HepG2 (cell line): ENCODE measurements at regions not wholly inside any gene's neighbourhood (a gene's known extent, or its start where the extent isn't known, plus 50 kb on each side); places are given as distances from the start of the nearest gene placed in this dataset.

Experiments used
- ATAC-seq: fragments of 200-7000 bp; cut with Tn5 transposase; 3 replicates; pipeline ENCODE4 v1.9.1; 2020; ENCODE audit warnings: mild to moderate bottlenecking, moderate library complexity
- BruUV-seq: library from RNA; stranded (reverse); fragments of 400-500 nt; replicated peaks from 2 replicates; lab custom pipeline; 2021; lab: Mats Ljungman, UMichigan
- CTCF ChIA-PET: fragments of 300-600 bp; formaldehyde crosslinking; extraction: SDS; loops from one replicate; lab custom pipeline; 2021; ENCODE audit warnings: low total read pairs, inconsistent platforms, low intra/inter-chr PET ratio; lab: Yijun Ruan, JAX
- POLR2A ChIA-PET: fragments of 350-600 bp; sonication (Branson Sonifier 250); formaldehyde crosslinking; loops from one replicate; lab custom pipeline; 2020; ENCODE audit warnings: antibody characterized with exemption, inconsistent platforms; lab: Yijun Ruan, JAX
- DNase-seq: peaks from one replicate; pipeline ENCODE4 v3.0.0-alpha.2; 2015; ENCODE audit warnings: low spot score
- FAIRE-seq: peaks from 3 replicates; lab custom pipeline; 2011; peaks lifted over from hg19 to GRCh38; lab: Jason Lieb, UNC
- H2AFZ ChIP-seq: one replicate; pipeline ENCODE4 v1.6.1; 2011; ENCODE audit warnings: low read length, inconsistent platforms
- H3K27ac ChIP-seq: fragments of 300-600 bp; 3 replicates; pipeline ENCODE4 v1.8.0; 2011; ENCODE audit warnings: mixed run types, mild to moderate bottlenecking, mixed read lengths, low read length, inconsistent platforms; ENCODE audit not compliant: insufficient read depth; ENCODE audit errors: extremely low read length
- H3K27me3 ChIP-seq, 2 experiments: fragments of 200-600 bp in 1 of 2; 2 replicates in 1 of 2; 3 replicates in 1 of 2; pipeline versions ENCODE4 v1.6.0 to v1.8.0; 2011; ENCODE audit warnings: low read length in 2 of 2, mild to moderate bottlenecking in 2 of 2, moderate library complexity in 2 of 2, inconsistent platforms in 1 of 2; ENCODE audit not compliant: insufficient read depth in 2 of 2, control insufficient read depth in 1 of 2
- H3K36me3 ChIP-seq, 2 experiments: fragments of 200-600 bp in 1 of 2; replicated peaks in 1 of 2; 2 replicates in 1 of 2; 3 replicates in 1 of 2; pipeline versions ENCODE4 v1.5.1 to v1.8.0; 2011; ENCODE audit warnings: low read length in 2 of 2, inconsistent platforms in 1 of 2; ENCODE audit not compliant: insufficient read depth in 2 of 2, control insufficient read depth in 1 of 2
- H3K4me1 ChIP-seq: 2 replicates; pipeline ENCODE4 v1.5.1; 2012; ENCODE audit warnings: low read length, inconsistent platforms; ENCODE audit not compliant: insufficient read depth
- H3K4me2 ChIP-seq: 2 replicates; pipeline ENCODE4 v1.6.0; 2011; ENCODE audit warnings: low read depth, low read length, inconsistent platforms
- H3K4me3 ChIP-seq, 3 experiments: fragments of 200-600 bp in 1 of 3; sonication (generic), shearing (Covaris generic) in 1 of 3; replicated peaks in 1 of 3; 2 replicates each; pipeline ENCODE4 v1.5.1; 2011 to 2016; ENCODE audit warnings: low read length in 3 of 3, inconsistent platforms in 2 of 3, low read depth in 2 of 3, mild to moderate bottlenecking in 2 of 3, control low read depth in 1 of 3, mixed read lengths in 1 of 3; ENCODE audit not compliant: insufficient read depth in 1 of 3
- H3K79me2 ChIP-seq: one replicate; pipeline ENCODE4 v1.6.1; 2011; ENCODE audit warnings: low read length, inconsistent platforms; ENCODE audit not compliant: insufficient read depth
- H3K9ac ChIP-seq: 2 replicates; pipeline ENCODE4 v1.6.0; 2011; ENCODE audit warnings: mild to moderate bottlenecking, low read depth, low read length, inconsistent platforms; ENCODE audit not compliant: insufficient read depth
- H3K9me3 ChIP-seq: 2 replicates; pipeline ENCODE4 v1.5.1; 2012; ENCODE audit warnings: mild to moderate bottlenecking, low read length
- H4K20me1 ChIP-seq: 2 replicates; pipeline ENCODE4 v1.6.0; 2011; ENCODE audit warnings: inconsistent platforms, mild to moderate bottlenecking, low read length, moderate library complexity; ENCODE audit not compliant: insufficient read depth
- ARNTL ChIP-seq: sonication (generic); formaldehyde crosslinking; IDR thresholded peaks from 2 replicates; pipeline ENCODE4 v1.4.0; 2020; ENCODE audit warnings: mild to moderate bottlenecking, missing genetic modification reagents
- ASH2L ChIP-seq: fragments of 300-600, 200-600 bp; sonication (generic); IDR thresholded peaks from 2 replicates; pipeline ENCODE4 v1.7.0; 2017; ENCODE audit warnings: low read depth, mild to moderate bottlenecking, moderate library complexity, mixed read lengths, low read length; ENCODE audit not compliant: insufficient read length
- CBX1 ChIP-seq: IDR thresholded peaks from one replicate; pipeline ENCODE4 v1.6.1; 2016; ENCODE audit warnings: antibody characterized with exemption, low read depth
- CCAR2 ChIP-seq: fragments of 200-400 bp; formaldehyde crosslinking; optimal IDR thresholded peaks from 2 replicates; pipeline ENCODE3; 2018; ENCODE audit warnings: low read depth, mild to moderate bottlenecking, low read length, moderate library complexity
- DR1 ChIP-seq: sonication (generic); formaldehyde crosslinking; IDR thresholded peaks from 2 replicates; pipeline ENCODE4 v1.8.0; 2021; ENCODE audit warnings: mild to moderate bottlenecking, missing genetic modification reagents, inconsistent platforms
- HNF4A ChIP-seq: sonication (generic); formaldehyde crosslinking; IDR thresholded peaks from 2 replicates; pipeline ENCODE4 v1.4.0; 2020; ENCODE audit warnings: missing genetic modification reagents
- PAWR ChIP-seq: sonication (generic); formaldehyde crosslinking; IDR thresholded peaks from 2 replicates; pipeline ENCODE4 v1.4.0; 2020; ENCODE audit warnings: missing genetic modification reagents, mild to moderate bottlenecking, borderline replicate concordance
- POLR2AphosphoS2 ChIP-seq: IDR thresholded peaks from 2 replicates; pipeline ENCODE4 v1.6.1; 2011; ENCODE audit warnings: low read depth, low read length, improper control_type of control experiment
- RFX5 ChIP-seq: IDR thresholded peaks from 2 replicates; pipeline ENCODE4 v1.6.1; 2011; ENCODE audit warnings: low read depth, low read length, improper control_type of control experiment
- ZFP62 ChIP-seq: sonication (generic); formaldehyde crosslinking; IDR thresholded peaks from 2 replicates; pipeline ENCODE4 v1.4.0; 2020; ENCODE audit warnings: missing genetic modification reagents
- ZIK1 ChIP-seq: sonication (generic); formaldehyde crosslinking; IDR thresholded peaks from 2 replicates; pipeline ENCODE4 v1.5.0; 2020; ENCODE audit warnings: mild to moderate bottlenecking, low read depth, missing genetic modification reagents, borderline replicate concordance
- ZNF629 ChIP-seq: sonication (generic); formaldehyde crosslinking; conservative IDR thresholded peaks from 2 replicates; pipeline ENCODE4 v1.5.0; 2020; ENCODE audit warnings: missing genetic modification reagents
- ZSCAN22 ChIP-seq: sonication (generic); formaldehyde crosslinking; IDR thresholded peaks from 2 replicates; pipeline ENCODE4 v1.4.0; 2020; ENCODE audit warnings: mild to moderate bottlenecking, missing genetic modification reagents
- WGBS: methylation state at CpG from one replicate; pipeline ENCODE4 v1.1.6; 2017; ENCODE audit warnings: low lambda C conversion rate; 5-methylcytosine and 5-hydroxymethylcytosine counted together
- in situ Hi-C: cut with HindIII; loops from 2 replicates; pipeline ENCODE4 v1.10.0; 2017; ENCODE audit warnings: low pct_unique_long_range_greater_than_20kb; ENCODE audit not compliant: extremely low pct_ligation_motif_present
- intact Hi-C: fragments of 100-400 bp; cut with micrococcal nuclease; formaldehyde crosslinking; loops from one replicate; pipeline ENCODE4 v1.10.0; 2022; ENCODE audit not compliant: unreplicated experiment
- TF ChIP-seq, protein P1 (sequence below): sonication (generic); formaldehyde crosslinking; IDR thresholded peaks from 2 replicates; pipeline ENCODE4 v1.5.0; 2020; ENCODE audit warnings: mild to moderate bottlenecking, missing genetic modification reagents
- TF ChIP-seq, protein P2 (sequence below): IDR thresholded peaks from 2 replicates; pipeline ENCODE4 v1.6.1; 2016

GRCh38 chr2:52127527-52127926, 1095.6 kb upstream of the NRXN1 start (continued):
- TF ChIP-seq, protein P1, sequence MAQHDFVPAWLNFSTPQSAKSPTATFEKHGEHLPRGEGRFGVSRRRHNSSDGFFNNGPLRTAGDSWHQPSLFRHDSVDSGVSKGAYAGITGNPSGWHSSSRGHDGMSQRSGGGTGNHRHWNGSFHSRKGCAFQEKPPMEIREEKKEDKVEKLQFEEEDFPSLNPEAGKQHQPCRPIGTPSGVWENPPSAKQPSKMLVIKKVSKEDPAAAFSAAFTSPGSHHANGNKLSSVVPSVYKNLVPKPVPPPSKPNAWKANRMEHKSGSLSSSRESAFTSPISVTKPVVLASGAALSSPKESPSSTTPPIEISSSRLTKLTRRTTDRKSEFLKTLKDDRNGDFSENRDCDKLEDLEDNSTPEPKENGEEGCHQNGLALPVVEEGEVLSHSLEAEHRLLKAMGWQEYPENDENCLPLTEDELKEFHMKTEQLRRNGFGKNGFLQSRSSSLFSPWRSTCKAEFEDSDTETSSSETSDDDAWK (CRISPR knock-in tag) = no peak
- TF ChIP-seq PAWR (CRISPR knock-in tag) (no peak), RFX5 (no peak)

GRCh38 chr2:52117299-52117698, 1085.4 kb upstream of the NRXN1 start:
- no peak for DNase-seq
- no peak for TF ChIP-seq ASH2L
- no peak for TF ChIP-seq POLR2AphosphoS2
- no peak overlapping the region for H3K27ac ChIP-seq
- ATAC-seq = no peak
- H3K4me1 ChIP-seq = no peaks in the 10 kb centered on the region
- no peaks in the 10 kb centered on the region for H3K36me3 ChIP-seq
- intact Hi-C loops (no loop called here), in situ Hi-C loops (no loop called here)
- H3K9me3 ChIP-seq = peaks cover 45% of the 10 kb centered on the region
- 1% methylated on average over 3 of the region's 3 CpGs for WGBS
- no peak for FAIRE-seq
- H3K4me2 ChIP-seq = no peak overlapping the region
- H3K79me2 ChIP-seq = no peaks in the 10 kb centered on the region
- no TSS peak for BruUV-seq
- H2AFZ ChIP-seq = no peak overlapping the region
- H4K20me1 ChIP-seq = no peaks in the 10 kb centered on the region
- H3K9ac ChIP-seq = no peak overlapping the region
- H3K27me3 ChIP-seq = no peaks in the 10 kb centered on the region
- POLR2A ChIA-PET = no interaction called here
- CTCF ChIA-PET = no interaction called here
- no peak overlapping the region for H3K4me3 ChIP-seq

DNA sequence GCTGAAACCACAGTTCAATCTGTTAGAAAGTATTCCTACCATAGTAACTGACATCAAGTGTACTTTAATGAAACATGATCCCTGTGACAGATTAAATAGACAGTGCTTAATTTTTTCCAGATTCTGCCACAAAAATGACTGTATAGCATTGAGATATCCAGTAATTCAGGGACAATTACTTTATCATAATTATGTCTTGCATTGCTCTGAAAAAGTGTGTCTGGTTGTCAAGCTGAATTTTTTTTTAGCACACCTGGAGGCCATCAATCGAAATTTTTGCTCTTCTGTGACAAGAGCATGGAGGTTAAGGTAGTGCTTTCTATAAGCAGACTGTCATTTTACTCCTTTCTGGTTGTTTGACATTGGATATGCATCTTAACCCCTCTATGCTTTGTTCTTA, 1083.8 kb upstream of the NRXN1 start:
- no peak overlapping the region for H3K4me2 ChIP-seq
- ATAC-seq (no peak), FAIRE-seq (no peak), DNase-seq (no peak)
- CTCF ChIA-PET = no interaction called here
- BruUV-seq = no TSS peak
- H3K79me2 ChIP-seq = no peaks in the 10 kb centered on the region
- 4% methylated on average over 1 of the region's 1 CpG for WGBS
- H3K9me3 ChIP-seq = peaks cover 60% of the 10 kb centered on the region
- POLR2A ChIA-PET = no interaction called here
- no peak overlapping the region for H2AFZ ChIP-seq
- intact Hi-C loops (no loop called here), in situ Hi-C loops (no loop called here)
- no peaks in the 10 kb centered on the region for H4K20me1 ChIP-seq
- no peak overlapping the region for H3K9ac ChIP-seq
- no peak overlapping the region for H3K4me3 ChIP-seq
- H3K27ac ChIP-seq = no peak overlapping the region
- H3K27me3 ChIP-seq = no peaks in the 10 kb centered on the region
- H3K36me3 ChIP-seq = no peaks in the 10 kb centered on the region
- H3K4me1 ChIP-seq = no peaks in the 10 kb centered on the region
- TF ChIP-seq CBX1 = no peak
- no peak for TF ChIP-seq ZNF629
- no peak for TF ChIP-seq ARNTL
- no peak for TF ChIP-seq ZIK1 (CRISPR knock-in tag)
- no peak for TF ChIP-seq HNF4A
- TF ChIP-seq, protein P2, sequence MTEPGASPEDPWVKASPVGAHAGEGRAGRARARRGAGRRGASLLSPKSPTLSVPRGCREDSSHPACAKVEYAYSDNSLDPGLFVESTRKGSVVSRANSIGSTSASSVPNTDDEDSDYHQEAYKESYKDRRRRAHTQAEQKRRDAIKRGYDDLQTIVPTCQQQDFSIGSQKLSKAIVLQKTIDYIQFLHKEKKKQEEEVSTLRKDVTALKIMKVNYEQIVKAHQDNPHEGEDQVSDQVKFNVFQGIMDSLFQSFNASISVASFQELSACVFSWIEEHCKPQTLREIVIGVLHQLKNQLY = no peak
- no peak for TF ChIP-seq ZFP62 (CRISPR knock-in tag)
- TF ChIP-seq DR1 (CRISPR knock-in tag) = no peak
- TF ChIP-seq ZSCAN22 (CRISPR knock-in tag) = no peak
- TF ChIP-seq CCAR2 = no peak
